Naive thymus-derived CD8-positive, alpha-beta T cell (primary cell): ENCODE measurements at regions not wholly inside any gene's neighbourhood (a gene's known extent, or its start where the extent isn't known, plus 50 kb on each side); places are given as distances from the start of the nearest gene placed in this dataset.
"Not testable (repeated sequence)": the region's sequence is repeated elsewhere in the genome, so short reads cannot be mapped to it uniquely, and the experiment has no call there.

ENCODE experiments used
- ATAC-seq, 2 donors: fragments of 150-1000 bp; cut with Tn5 transposase in 1 of 2; sonication (Bioruptor Pico), chemical (Tn5 transposase) in 1 of 2; 1 replicate in 1 of 2; 2 replicates in 1 of 2; pipeline ENCODE4 v1.10.0; 2021; ENCODE audit warnings: mild to moderate bottlenecking in 2 of 2, moderate library complexity in 2 of 2
- POLR2A ChIA-PET: fragments of 350-600 bp; sonication (Branson Sonifier 250); formaldehyde crosslinking; loops from one replicate; lab custom pipeline; 2021; ENCODE audit warnings: antibody characterized with exemption; lab: Charles Lee
- DNase-seq, 10 donors: peaks; one replicate each; pipeline versions ENCODE4 v3.0.0 to v3.0.0-alpha.2; 2020 to 2022
- H3K27ac Mint-ChIP-seq, 10 donors: one replicate each; pipeline ENCODE4 v1.8.0; 2020 to 2022; ENCODE audit warnings: mild to moderate bottlenecking in 10 of 10, mixed read lengths in 10 of 10, moderate library complexity in 4 of 10, inconsistent platforms in 1 of 10
- H3K27me3 Mint-ChIP-seq, 5 donors: one replicate each; pipeline ENCODE4 v1.8.0; 2021 to 2022; ENCODE audit warnings: mixed read lengths in 5 of 5
- H3K36me3 Mint-ChIP-seq, 3 donors: one replicate each; pipeline ENCODE4 v1.8.0; 2020 to 2022; ENCODE audit warnings: mixed read lengths in 3 of 3, mild to moderate bottlenecking in 2 of 3, inconsistent platforms in 1 of 3
- H3K4me1 Mint-ChIP-seq, 4 donors: one replicate each; pipeline ENCODE4 v1.8.0; 2021 to 2022; ENCODE audit warnings: mixed read lengths in 4 of 4
- H3K4me3 Mint-ChIP-seq, 10 donors: one replicate each; pipeline ENCODE4 v1.8.0; 2020 to 2022; ENCODE audit warnings: mild to moderate bottlenecking in 10 of 10, mixed read lengths in 10 of 10, moderate library complexity in 6 of 10, inconsistent platforms in 1 of 10
- H3K9me3 Mint-ChIP-seq, 9 donors: one replicate each; pipeline ENCODE4 v1.8.0; 2020 to 2022; ENCODE audit warnings: mixed read lengths in 9 of 9, mild to moderate bottlenecking in 3 of 9, inconsistent platforms in 1 of 9, moderate library complexity in 1 of 9

DNA sequence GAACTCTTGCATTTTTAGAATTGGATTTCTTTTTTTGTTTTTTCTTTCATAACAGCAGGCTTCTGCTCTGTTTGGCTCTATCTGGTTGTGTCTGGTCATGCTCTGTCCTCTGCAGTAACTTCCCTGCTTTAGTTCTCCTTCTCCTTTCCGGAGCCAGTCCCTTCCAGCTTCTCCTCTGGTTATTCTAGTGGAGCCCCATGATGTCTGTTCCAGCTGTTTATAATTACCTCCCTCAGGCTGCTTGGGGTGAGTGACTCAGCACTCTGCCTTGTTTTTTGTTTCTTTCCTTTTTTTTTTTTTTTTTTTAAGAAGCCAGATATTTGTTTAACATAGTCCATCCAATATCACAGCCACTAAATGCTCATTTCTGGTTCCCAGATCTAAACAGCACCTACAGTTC, 409.6 kb downstream of the MAFB start:
- POLR2A ChIA-PET, result no interaction called here
- peaks cover 0 to 2% (median 0%) of the 10 kb centered on the region in 4 donors for H3K4me1 Mint-ChIP-seq
- ATAC-seq (no peak), DNase-seq (no peak)
- peaks cover 1 to 34% (median 6%) of the 10 kb centered on the region in 5 donors for H3K27me3 Mint-ChIP-seq
- no peak overlapping the region for H3K4me3 Mint-ChIP-seq
- H3K27ac Mint-ChIP-seq, result no peak overlapping the region
- no peaks in the 10 kb centered on the region for H3K36me3 Mint-ChIP-seq
- no peaks in the 10 kb centered on the region for H3K9me3 Mint-ChIP-seq

DNA sequence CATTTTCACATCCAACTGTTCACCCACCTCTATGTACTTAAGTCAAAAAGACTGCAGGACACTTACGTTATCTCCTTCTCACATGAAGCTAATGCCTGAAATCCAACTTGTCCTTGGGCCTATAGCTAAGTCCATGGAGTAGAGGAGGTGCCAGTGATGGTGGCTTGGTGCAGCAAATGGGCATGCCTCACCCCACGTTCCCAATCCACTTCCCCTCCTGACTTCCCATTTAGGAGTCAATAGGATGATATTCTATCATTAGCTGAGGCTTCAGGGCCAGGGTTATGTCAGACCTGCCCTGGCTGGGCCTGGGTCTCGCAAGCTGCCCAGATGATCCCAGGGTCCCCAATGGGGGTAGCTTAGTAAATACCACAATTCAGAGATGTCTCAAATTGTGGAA, 410.4 kb downstream of the MAFB start:
- POLR2A ChIA-PET, result no interaction called here
- ATAC-seq, result no peak
- Mint-ChIP-seq H3K4me3 (no peak overlapping the region), H3K36me3 (no peaks in the 10 kb centered on the region), H3K27me3 (peaks cover 1 to 34% (median 5%) of the 10 kb centered on the region in 5 donors), H3K9me3 (no peaks in the 10 kb centered on the region), H3K4me1 (peaks cover 0 to 2% (median 0%) of the 10 kb centered on the region in 4 donors), H3K27ac (no peak overlapping the region)
- DNase-seq, result no peak

DNA sequence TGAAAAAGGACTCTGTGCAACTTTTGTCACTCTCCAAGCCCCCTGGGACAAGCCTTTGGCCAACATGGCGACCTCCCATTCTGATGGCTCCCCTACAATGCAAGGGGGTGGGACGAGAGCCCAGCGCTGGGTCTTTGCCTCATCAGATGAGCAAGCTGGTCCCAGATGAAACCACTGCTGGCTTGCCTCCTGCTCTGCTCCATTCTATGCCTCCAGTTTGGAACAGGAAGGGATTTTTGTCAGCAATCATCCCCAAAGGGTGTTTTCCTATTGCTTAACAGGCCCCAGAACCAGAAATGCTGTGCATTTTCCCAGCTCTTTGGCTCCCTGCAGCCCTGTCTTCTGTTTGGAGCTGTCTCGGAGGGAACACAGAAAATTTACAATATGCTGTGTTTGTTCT, 412.7 kb downstream of the MAFB start:
- Mint-ChIP-seq H3K27ac (no peak overlapping the region), H3K4me1 (peaks cover 0 to 6% (median 0%) of the 10 kb centered on the region in 4 donors), H3K27me3 (peaks cover 0 to 31% (median 7%) of the 10 kb centered on the region in 5 donors), H3K9me3 (no peaks in the 10 kb centered on the region), H3K4me3 (no peak overlapping the region), H3K36me3 (no peaks in the 10 kb centered on the region)
- DNase-seq (no peak), ATAC-seq (no peak)
- POLR2A ChIA-PET, result no interaction called here

DNA sequence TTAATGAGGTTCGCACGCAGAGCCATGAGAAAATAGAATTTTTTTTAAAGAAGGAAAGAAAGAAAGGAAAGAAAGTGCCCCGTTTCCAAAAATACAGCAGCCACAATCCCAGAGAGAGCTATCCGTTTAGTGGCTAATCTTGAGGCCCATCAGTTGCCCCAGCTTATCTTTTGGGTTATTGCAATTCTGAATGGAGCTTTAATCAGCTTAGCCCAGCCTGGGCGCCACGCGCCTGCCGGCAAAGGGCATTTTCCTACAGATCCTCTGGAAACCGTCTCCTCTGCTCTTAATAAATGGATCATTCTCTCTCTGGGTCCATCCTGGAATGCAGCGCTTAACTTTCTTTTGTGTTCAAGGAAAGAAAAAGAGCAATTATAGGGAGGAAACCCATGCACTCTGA, 413.3 kb downstream of the MAFB start:
- DNase-seq (no peak), ATAC-seq (no peak)
- POLR2A ChIA-PET, result no interaction called here
- H3K4me1 Mint-ChIP-seq, result peaks cover 0 to 6% (median 0%) of the 10 kb centered on the region in 4 donors
- no peak overlapping the region for H3K27ac Mint-ChIP-seq
- H3K36me3 Mint-ChIP-seq, result no peaks in the 10 kb centered on the region
- peaks cover 0 to 28% (median 5%) of the 10 kb centered on the region in 5 donors for H3K27me3 Mint-ChIP-seq
- H3K4me3 Mint-ChIP-seq, result no peak overlapping the region
- H3K9me3 Mint-ChIP-seq, result no peaks in the 10 kb centered on the region

DNA sequence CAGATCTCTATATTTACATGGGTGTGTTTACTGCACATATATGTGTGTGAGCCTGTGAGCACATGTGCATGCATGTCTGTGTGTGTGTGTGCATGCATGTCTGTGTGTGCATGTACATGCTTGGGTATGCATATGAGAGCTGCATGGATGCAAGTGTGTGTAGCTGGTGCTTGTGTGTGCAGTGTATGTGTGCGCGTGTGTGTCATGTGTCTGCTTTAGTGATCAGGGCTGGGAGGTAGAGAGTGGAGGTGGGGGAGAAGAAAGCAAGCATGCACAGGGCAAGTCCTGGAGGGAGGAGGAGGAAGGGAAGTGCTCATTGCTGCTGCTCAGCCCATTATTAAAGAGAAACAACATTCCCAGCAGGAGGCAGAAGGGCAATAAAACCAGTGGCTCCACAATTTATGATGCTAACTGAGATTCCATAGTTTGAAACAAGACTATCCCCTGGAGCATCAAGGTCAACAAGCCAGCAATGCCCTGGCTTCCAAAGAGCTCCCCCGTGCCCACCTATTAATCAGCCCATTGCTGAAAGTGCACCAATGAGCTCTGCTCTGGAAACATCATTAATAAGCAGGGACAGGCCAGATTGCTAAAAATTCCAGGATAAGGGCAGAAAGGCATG, 414.0 kb downstream of the MAFB start:
- DNase-seq (no peak), ATAC-seq (no peak)
- POLR2A ChIA-PET, result no interaction called here
- Mint-ChIP-seq H3K36me3 (no peaks in the 10 kb centered on the region), H3K27ac (no peak overlapping the region), H3K9me3 (no peaks in the 10 kb centered on the region), H3K4me1 (peaks cover 0 to 6% (median 0%) of the 10 kb centered on the region in 4 donors), H3K4me3 (no peak overlapping the region), H3K27me3 (peaks cover 0 to 26% (median 3%) of the 10 kb centered on the region in 5 donors)

DNA sequence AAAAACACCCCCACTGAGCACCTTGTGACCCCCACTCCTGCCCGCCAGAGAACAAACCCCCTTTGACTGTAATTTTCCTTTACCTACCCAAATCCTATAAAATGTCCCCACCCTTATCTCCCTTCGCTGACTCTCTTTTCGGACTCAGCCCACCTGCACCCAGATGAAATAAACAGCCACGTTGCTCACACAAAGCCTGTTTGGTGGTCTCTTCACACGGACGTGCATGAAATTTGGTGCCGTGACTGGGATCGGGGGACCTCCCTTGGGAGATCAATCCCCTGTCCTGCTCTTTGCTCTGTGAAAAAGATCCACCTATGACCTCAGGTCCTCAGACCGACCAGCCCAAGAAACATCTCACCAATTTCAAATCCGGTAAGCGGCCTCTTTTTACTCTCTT, 419.8 kb downstream of the MAFB start:
- H3K36me3 Mint-ChIP-seq, H3K4me3 Mint-ChIP-seq, DNase-seq, H3K9me3 Mint-ChIP-seq, H3K4me1 Mint-ChIP-seq, POLR2A ChIA-PET, ATAC-seq, H3K27ac Mint-ChIP-seq: not testable (repeated sequence)
- H3K27me3 Mint-ChIP-seq, result peaks cover 0 to 21% (median 2%) of the 10 kb centered on the region in 5 donors

DNA sequence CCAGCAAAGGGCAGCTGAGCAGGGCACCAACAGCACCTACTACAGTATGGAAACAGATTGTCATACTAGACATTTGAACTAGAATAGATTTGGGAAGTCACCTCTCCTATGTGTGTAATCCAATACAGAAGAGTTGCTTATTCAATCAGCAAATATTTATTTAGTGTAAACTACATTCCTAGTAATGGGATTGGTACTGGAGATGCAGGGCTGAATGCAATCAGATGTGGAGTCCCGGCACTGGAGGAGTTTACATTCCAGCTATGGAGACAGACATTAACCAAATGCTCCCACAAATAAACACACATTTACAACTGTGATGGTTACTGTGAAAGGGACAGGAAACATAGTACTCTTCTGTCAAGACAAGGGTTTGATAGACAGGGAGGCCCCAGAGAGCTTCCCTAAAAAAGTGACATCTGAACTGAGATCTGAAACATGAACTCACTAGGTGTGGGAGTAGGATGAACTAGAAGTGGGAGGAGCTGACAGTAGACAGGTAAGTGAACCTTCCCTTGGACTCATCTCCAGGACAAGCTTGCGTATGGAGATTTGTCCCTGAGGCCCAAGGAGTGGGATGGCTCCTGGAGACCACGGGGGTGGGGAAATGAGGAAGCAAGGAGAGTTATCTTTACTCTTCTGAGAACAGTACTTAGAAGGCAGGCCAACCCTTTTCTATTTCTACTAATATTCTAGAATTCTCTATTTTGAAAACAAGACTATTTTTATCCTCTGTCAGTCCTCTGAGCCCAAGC, 420.5 kb downstream of the MAFB start:
- Mint-ChIP-seq H3K4me3 (no peak overlapping the region), H3K4me1 (peaks cover 0 to 4% (median 0%) of the 10 kb centered on the region in 4 donors), H3K9me3 (no peaks in the 10 kb centered on the region), H3K36me3 (no peaks in the 10 kb centered on the region), H3K27ac (no peak overlapping the region), H3K27me3 (peaks cover 0 to 21% (median 2%) of the 10 kb centered on the region in 5 donors)
- DNase-seq (no peak), ATAC-seq (no peak)
- POLR2A ChIA-PET, result no interaction called here

DNA sequence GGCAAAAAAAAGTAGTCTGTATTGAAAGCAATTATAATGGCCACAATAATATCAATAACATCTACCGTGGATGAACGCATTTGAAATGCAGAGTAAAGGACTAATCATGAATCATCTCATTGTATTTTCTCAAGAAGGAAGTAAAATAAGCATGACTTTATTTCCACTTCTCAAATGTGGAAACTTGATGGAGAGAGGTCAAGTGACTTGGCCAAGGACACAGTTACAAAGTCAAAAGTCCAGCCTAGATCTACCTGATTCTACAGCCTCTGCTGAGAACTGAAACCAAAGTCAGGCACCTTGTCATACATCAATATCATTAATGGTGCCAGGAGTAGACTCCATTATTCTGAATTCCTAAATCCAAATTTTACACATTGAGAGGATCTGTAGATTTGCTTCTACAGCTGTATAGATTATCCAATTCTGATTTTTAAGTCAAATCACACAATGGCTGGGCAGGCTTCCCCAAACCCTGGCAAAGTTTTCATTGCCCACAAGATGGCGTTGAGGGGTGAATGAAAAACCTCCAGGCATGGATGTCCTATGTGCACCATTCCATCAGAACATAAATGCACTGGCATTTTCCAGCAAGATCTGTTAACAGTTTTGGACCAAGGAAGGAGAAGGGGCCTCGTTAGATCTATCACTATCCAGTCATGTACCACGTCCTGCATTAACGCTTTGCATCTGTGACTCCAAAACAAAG, 423.1 kb downstream of the MAFB start:
- Mint-ChIP-seq H3K9me3 (no peaks in the 10 kb centered on the region), H3K36me3 (no peaks in the 10 kb centered on the region), H3K27ac (no peak overlapping the region), H3K4me1 (no peaks in the 10 kb centered on the region), H3K27me3 (peaks cover 0 to 20% (median 2%) of the 10 kb centered on the region in 5 donors), H3K4me3 (no peak overlapping the region)
- POLR2A ChIA-PET, result no interaction called here
- ATAC-seq (no peak), DNase-seq (no peak)

DNA sequence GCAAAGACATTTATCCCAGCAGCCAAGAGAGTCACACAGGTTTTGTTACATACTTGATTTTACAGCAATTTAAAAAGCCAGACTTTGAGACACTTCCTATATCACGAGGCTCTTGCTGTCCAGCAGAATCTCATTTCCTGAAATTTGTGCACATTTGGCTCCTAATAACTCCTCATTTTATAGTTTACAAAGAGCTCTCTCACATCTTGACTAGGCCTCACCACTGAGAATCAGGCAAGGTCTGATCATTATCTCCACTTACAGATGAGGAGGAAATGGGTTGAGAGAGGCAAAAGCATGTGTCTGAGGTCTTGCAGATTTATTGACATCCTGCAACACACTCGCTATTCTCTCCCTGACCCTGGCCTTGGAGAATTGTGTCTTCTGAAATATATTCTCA, 426.8 kb downstream of the MAFB start:
- Mint-ChIP-seq H3K27ac (no peak overlapping the region), H3K27me3 (peaks cover 0 to 9% (median 1%) of the 10 kb centered on the region in 5 donors), H3K36me3 (no peaks in the 10 kb centered on the region), H3K9me3 (no peaks in the 10 kb centered on the region), H3K4me3 (no peak overlapping the region), H3K4me1 (no peaks in the 10 kb centered on the region)
- ATAC-seq, result no peak
- POLR2A ChIA-PET, result no interaction called here
- DNase-seq, result no peak

DNA sequence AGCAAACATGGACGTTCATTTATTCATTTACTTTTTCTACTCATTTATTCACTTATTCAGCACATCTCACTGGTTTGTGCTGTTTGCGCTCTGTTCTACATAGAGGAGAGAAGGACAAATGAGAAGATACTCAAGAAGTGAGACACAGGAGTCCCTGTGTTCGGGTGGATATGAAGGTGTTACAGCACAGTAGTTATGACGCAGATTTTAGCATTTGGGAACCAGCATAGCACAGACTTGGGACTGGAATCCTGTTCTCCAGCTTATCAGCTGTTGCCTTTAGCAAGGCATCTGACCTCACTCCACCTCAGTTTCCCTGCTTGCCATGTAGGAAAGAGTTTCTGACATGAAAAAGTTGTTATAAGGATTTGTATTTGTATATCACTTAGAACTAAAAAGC, 430.1 kb downstream of the MAFB start:
- no peaks in the 10 kb centered on the region for H3K4me1 Mint-ChIP-seq
- ATAC-seq (no peak), DNase-seq (no peak)
- H3K27me3 Mint-ChIP-seq, result peaks cover 1 to 26% (median 9%) of the 10 kb centered on the region in 5 donors
- no peak overlapping the region for H3K27ac Mint-ChIP-seq
- POLR2A ChIA-PET, result no interaction called here
- H3K4me3 Mint-ChIP-seq, result no peak overlapping the region
- H3K9me3 Mint-ChIP-seq, result peaks cover 0 to 2% (median 0%) of the 10 kb centered on the region in 9 donors
- no peaks in the 10 kb centered on the region for H3K36me3 Mint-ChIP-seq

DNA sequence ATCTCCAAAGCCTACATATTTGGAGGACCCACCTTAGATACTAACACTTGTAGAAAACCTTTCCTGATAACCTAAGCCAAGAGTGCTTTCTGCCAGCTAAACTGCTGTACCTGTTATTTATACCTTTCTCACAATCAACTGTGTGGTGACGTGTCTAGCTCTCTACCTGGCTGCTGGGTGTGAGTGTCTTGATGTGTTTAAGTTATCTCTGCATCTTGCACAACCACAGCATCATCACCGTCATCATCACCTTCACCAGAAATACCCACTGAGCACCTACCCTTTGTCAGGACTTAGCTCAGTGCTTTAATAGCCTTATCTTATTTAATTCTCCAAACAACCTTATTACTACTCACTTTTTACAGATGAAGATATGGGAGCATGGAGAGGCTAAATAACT, 431.3 kb downstream of the MAFB start:
- POLR2A ChIA-PET, result no interaction called here
- Mint-ChIP-seq H3K4me3 (no peak overlapping the region), H3K27ac (no peak overlapping the region), H3K4me1 (no peaks in the 10 kb centered on the region), H3K27me3 (peaks cover 1 to 21% (median 9%) of the 10 kb centered on the region in 5 donors), H3K9me3 (peaks cover 0 to 2% (median 0%) of the 10 kb centered on the region in 9 donors), H3K36me3 (no peaks in the 10 kb centered on the region)
- DNase-seq (no peak), ATAC-seq (no peak)

DNA sequence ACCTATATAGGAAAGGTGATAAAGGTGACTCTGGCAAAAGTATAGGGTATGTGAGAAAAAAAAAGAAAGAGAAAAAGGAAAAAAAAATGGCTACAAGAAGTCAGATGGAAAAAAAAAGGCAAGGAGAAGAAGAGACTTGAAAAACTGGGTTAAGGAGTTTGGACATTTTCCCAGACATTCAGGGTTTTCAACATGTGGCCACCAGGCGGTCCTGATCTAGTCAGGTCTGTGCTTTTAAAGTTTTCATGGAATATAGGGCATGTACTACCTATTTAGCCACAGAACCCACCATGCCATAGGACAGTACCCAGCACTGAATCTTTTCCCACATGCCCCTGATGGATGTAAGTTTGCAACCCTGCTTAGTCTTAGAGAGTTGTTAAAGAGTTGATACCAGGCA, 433.7 kb downstream of the MAFB start:
- DNase-seq (no peak), ATAC-seq (no peak)
- peaks cover 0 to 4% (median 0%) of the 10 kb centered on the region in 3 donors for H3K36me3 Mint-ChIP-seq
- no peak overlapping the region for H3K27ac Mint-ChIP-seq
- POLR2A ChIA-PET, result no interaction called here
- no peaks in the 10 kb centered on the region for H3K4me1 Mint-ChIP-seq
- peaks cover 1 to 26% (median 9%) of the 10 kb centered on the region in 5 donors for H3K27me3 Mint-ChIP-seq
- H3K4me3 Mint-ChIP-seq, result no peak overlapping the region
- H3K9me3 Mint-ChIP-seq, result peaks cover 0 to 10% (median 2%) of the 10 kb centered on the region in 9 donors
